ENCODE measurements at regions not wholly inside any gene's neighbourhood (a gene's known extent, or its start where the extent isn't known, plus 50 kb on each side); places are given as distances from the start of the nearest gene placed in this dataset.

GRCh38 chr21:28220680-28221079 lies 772.0 kb downstream of the LTN1 start:
- Mint-ChIP-seq H3K9me3 (ENCODE audit: low read depth) (no peaks in the 10 kb centered on the region), H3K27ac (no peak overlapping the region), H3K27me3 (no peaks in the 10 kb centered on the region), H3K36me3 (no peaks in the 10 kb centered on the region), H3K4me3 (no peak overlapping the region), H3K4me1 (no peaks in the 10 kb centered on the region)
- DNase-seq: no peak
- no peak for ATAC-seq
- CTCF ChIA-PET: no interaction called here

GRCh38 chr21:28216976-28217523 lies 775.6 kb downstream of the LTN1 start:
- Mint-ChIP-seq H3K9me3 (ENCODE audit: low read depth) (no peaks in the 10 kb centered on the region), H3K27ac (no peak overlapping the region), H3K4me3 (no peak overlapping the region), H3K36me3 (no peaks in the 10 kb centered on the region), H3K27me3 (no peaks in the 10 kb centered on the region), H3K4me1 (no peaks in the 10 kb centered on the region)
- DNase-seq: no peak
- CTCF ChIA-PET: no interaction called here
- no peak for ATAC-seq

GRCh38 chr21:28215214-28215954 lies 777.3 kb downstream of the LTN1 start:
- Mint-ChIP-seq H3K36me3 (no peaks in the 10 kb centered on the region), H3K4me3 (no peak overlapping the region), H3K27me3 (no peaks in the 10 kb centered on the region), H3K27ac (no peak overlapping the region), H3K4me1 (no peaks in the 10 kb centered on the region), H3K9me3 (ENCODE audit: low read depth) (no peaks in the 10 kb centered on the region)
- DNase-seq: no peak
- ATAC-seq: no peak
- CTCF ChIA-PET: no interaction called here

- H3K4me3 Mint-ChIP-seq: no peak overlapping the region
Measured at GRCh38 chr21:28214786-28215185, 777.9 kb downstream of the LTN1 start.

GRCh38 chr21:28213261-28213660 lies 779.4 kb downstream of the LTN1 start:
- ATAC-seq (no peak), DNase-seq (no peak)
- no peak overlapping the region for H3K4me3 Mint-ChIP-seq
- H3K4me1 Mint-ChIP-seq: no peaks in the 10 kb centered on the region
- H3K9me3 Mint-ChIP-seq (ENCODE audit: low read depth): no peaks in the 10 kb centered on the region
- H3K36me3 Mint-ChIP-seq: no peaks in the 10 kb centered on the region
- H3K27ac Mint-ChIP-seq: no peak overlapping the region
- CTCF ChIA-PET: no interaction called here
- H3K27me3 Mint-ChIP-seq: no peaks in the 10 kb centered on the region

More at GRCh38 chr21:28214786-28215185, 777.9 kb downstream of the LTN1 start:
- Mint-ChIP-seq H3K9me3 (ENCODE audit: low read depth) (no peaks in the 10 kb centered on the region), H3K36me3 (no peaks in the 10 kb centered on the region), H3K27me3 (no peaks in the 10 kb centered on the region), H3K4me1 (no peaks in the 10 kb centered on the region), H3K27ac (no peak overlapping the region)
- DNase-seq (no peak), ATAC-seq (no peak)
- CTCF ChIA-PET: no interaction called here

- H3K4me1 Mint-ChIP-seq: no peaks in the 10 kb centered on the region
- no peaks in the 10 kb centered on the region for H3K36me3 Mint-ChIP-seq
- H3K27me3 Mint-ChIP-seq: no peaks in the 10 kb centered on the region
- CTCF ChIA-PET: no interaction called here
- DNase-seq (no peak), ATAC-seq (no peak)
- H3K9me3 Mint-ChIP-seq (ENCODE audit: low read depth): no peaks in the 10 kb centered on the region
- no peak overlapping the region for H3K27ac Mint-ChIP-seq
- no peak overlapping the region for H3K4me3 Mint-ChIP-seq
Measured at GRCh38 chr21:28212061-28212460, 780.6 kb downstream of the LTN1 start.

GRCh38 chr21:28207436-28208173 lies 785.1 kb downstream of the LTN1 start:
- Mint-ChIP-seq H3K36me3 (no peaks in the 10 kb centered on the region), H3K4me1 (no peaks in the 10 kb centered on the region), H3K9me3 (ENCODE audit: low read depth) (no peaks in the 10 kb centered on the region), H3K27me3 (no peaks in the 10 kb centered on the region), H3K27ac (no peak overlapping the region), H3K4me3 (no peak overlapping the region)
- no peak for DNase-seq
- CTCF ChIA-PET: no interaction called here
- no peak for ATAC-seq

GRCh38 chr21:28200726-28201125 lies 792.0 kb downstream of the LTN1 start:
- Mint-ChIP-seq H3K36me3 (no peaks in the 10 kb centered on the region), H3K4me3 (no peak overlapping the region), H3K4me1 (no peaks in the 10 kb centered on the region), H3K27me3 (no peaks in the 10 kb centered on the region), H3K9me3 (ENCODE audit: low read depth) (peaks cover 6% of the 10 kb centered on the region), H3K27ac (no peak overlapping the region)
- CTCF ChIA-PET: no interaction called here
- DNase-seq: no peak
- ATAC-seq: no peak

- ATAC-seq (no peak), DNase-seq (no peak)
- Mint-ChIP-seq H3K4me3 (no peak overlapping the region), H3K36me3 (no peaks in the 10 kb centered on the region), H3K27me3 (no peaks in the 10 kb centered on the region), H3K9me3 (ENCODE audit: low read depth) (peaks cover 10% of the 10 kb centered on the region), H3K4me1 (no peaks in the 10 kb centered on the region), H3K27ac (no peak overlapping the region)
- CTCF ChIA-PET: no interaction called here
Measured at GRCh38 chr21:28196981-28197380, 795.7 kb downstream of the LTN1 start.

GRCh38 chr21:28193189-28193588 lies 799.5 kb downstream of the LTN1 start:
- H3K27me3 Mint-ChIP-seq: no peaks in the 10 kb centered on the region
- no peaks in the 10 kb centered on the region for H3K4me1 Mint-ChIP-seq
- no peak overlapping the region for H3K4me3 Mint-ChIP-seq
- no peaks in the 10 kb centered on the region for H3K36me3 Mint-ChIP-seq
- H3K27ac Mint-ChIP-seq: no peak overlapping the region
- CTCF ChIA-PET: interaction anchor here (0.6 kb wide), 1 partner anchor 1269 kb away, joined by 3 read pairs; no protein-coding TSS in a partner anchor
- H3K9me3 Mint-ChIP-seq (ENCODE audit: low read depth): peaks cover 13% of the 10 kb centered on the region
- no peak for ATAC-seq
- DNase-seq: no peak

GRCh38 chr21:28186604-28187003 lies 806.1 kb downstream of the LTN1 start:
- Mint-ChIP-seq H3K27me3 (no peaks in the 10 kb centered on the region), H3K27ac (no peak overlapping the region), H3K36me3 (no peaks in the 10 kb centered on the region), H3K9me3 (ENCODE audit: low read depth) (peaks cover 5% of the 10 kb centered on the region), H3K4me1 (no peaks in the 10 kb centered on the region), H3K4me3 (no peak overlapping the region)
- no peak for DNase-seq
- CTCF ChIA-PET: no interaction called here
- no peak for ATAC-seq

GRCh38 chr21:28181730-28182129 lies 810.9 kb downstream of the LTN1 start:
- no peaks in the 10 kb centered on the region for H3K36me3 Mint-ChIP-seq
- no peaks in the 10 kb centered on the region for H3K27me3 Mint-ChIP-seq
- H3K4me1 Mint-ChIP-seq: no peaks in the 10 kb centered on the region
- CTCF ChIA-PET: no interaction called here
- DNase-seq (no peak), ATAC-seq (no peak)
- H3K27ac Mint-ChIP-seq: no peak overlapping the region
- no peaks in the 10 kb centered on the region for H3K9me3 Mint-ChIP-seq (ENCODE audit: low read depth)
- H3K4me3 Mint-ChIP-seq: no peak overlapping the region

- ATAC-seq (no peak), DNase-seq (no peak)
- no peak overlapping the region for H3K27ac Mint-ChIP-seq
- H3K4me1 Mint-ChIP-seq: no peaks in the 10 kb centered on the region
- H3K36me3 Mint-ChIP-seq: no peaks in the 10 kb centered on the region
- CTCF ChIA-PET: no interaction called here
- H3K9me3 Mint-ChIP-seq (ENCODE audit: low read depth): no peaks in the 10 kb centered on the region
- H3K4me3 Mint-ChIP-seq: no peak overlapping the region
- no peaks in the 10 kb centered on the region for H3K27me3 Mint-ChIP-seq
Measured at GRCh38 chr21:28179136-28179535, 813.5 kb downstream of the LTN1 start.

GRCh38 chr21:28177124-28177523 lies 815.6 kb downstream of the LTN1 start:
- no peaks in the 10 kb centered on the region for H3K9me3 Mint-ChIP-seq (ENCODE audit: low read depth)
- ATAC-seq (no peak), DNase-seq (no peak)
- H3K4me1 Mint-ChIP-seq: no peaks in the 10 kb centered on the region
- no peaks in the 10 kb centered on the region for H3K27me3 Mint-ChIP-seq
- CTCF ChIA-PET: no interaction called here
- H3K4me3 Mint-ChIP-seq: no peak overlapping the region
- H3K27ac Mint-ChIP-seq: no peak overlapping the region
- no peaks in the 10 kb centered on the region for H3K36me3 Mint-ChIP-seq

Measured in activated CD8-positive, alpha-beta memory T cell treated with anti-CD3 and anti-CD28 coated beads, Interleukin-2, amount 10 ng/mL, durations not matched to agents 7 days and 5 days (primary cell).